ENCODE measurements at regions not wholly inside any gene's neighbourhood (a gene's known extent, or its start where the extent isn't known, plus 50 kb on each side); places are given as distances from the start of the nearest gene placed in this dataset.

DNA sequence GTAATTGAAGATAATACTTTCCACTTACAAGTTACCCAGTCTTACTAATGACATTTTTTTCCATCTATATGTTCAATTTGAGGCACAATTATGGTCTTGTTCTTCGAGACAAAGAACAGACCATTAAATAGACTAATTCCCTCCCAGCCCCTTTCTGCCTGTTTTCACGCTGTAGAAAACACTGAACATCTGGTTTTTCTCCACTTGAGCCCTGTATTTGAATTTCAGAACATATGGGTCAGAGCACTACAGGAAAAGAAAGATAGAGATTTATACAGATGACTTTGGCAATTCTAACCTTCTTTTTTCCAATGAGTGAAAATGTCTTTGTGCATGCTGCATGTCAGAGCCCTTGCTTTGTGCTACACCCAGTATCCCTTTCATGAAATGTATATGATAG, 506.9 kb downstream of the LRRC70 start:
- no peak for DNase-seq (ENCODE audit: low read depth in 1 of 2, low spot score in 2 of 2)
- Histone ChIP-seq H3K4ac (replicated peaks; ENCODE audit: insufficient read length, low read depth, low read length) (no peak overlapping the region), H3K23ac (ENCODE audit: insufficient read length) (no peak overlapping the region), H3K36me3 (ENCODE audit: control insufficient read depth in 2 of 4, insufficient read depth in 4 of 4, low read length in 3 of 4) (no peaks in the 10 kb centered on the region; a peak in 1 of 8 replicates), H3K18ac (ENCODE audit: extremely low read depth, low read length) (no peak overlapping the region), H2BK120ac (replicated peaks; ENCODE audit: low read depth, low read length) (no peak overlapping the region), H3K79me1 (ENCODE audit: low read depth, low read length) (no peaks in the 10 kb centered on the region), H3K27me3 (replicated peaks in 1 of 4; ENCODE audit: control insufficient read depth in 3 of 4, extremely low read depth in 1 of 4, insufficient read depth in 3 of 4, low read length in 3 of 4) (no peaks in the 10 kb centered on the region; a peak in 1 of 7 replicates), H4K8ac (ENCODE audit: extremely low read depth, insufficient read depth, low read length) (no peak overlapping the region), H4K20me1 (replicated peaks in 1 of 2; ENCODE audit: control insufficient read depth in 1 of 2, insufficient read depth in 2 of 2, low read length in 2 of 2) (no peaks in the 10 kb centered on the region), H3K23me2 (ENCODE audit: low read depth, low read length) (no peaks in the 10 kb centered on the region), H2BK20ac (ENCODE audit: low read length) (no peak overlapping the region), H2BK5ac (ENCODE audit: low read depth, low read length) (no peak overlapping the region), H2AFZ (ENCODE audit: low read length) (no peak overlapping the region), H3K27ac (ENCODE audit: low read depth, low read length) (no peak overlapping the region), H4K91ac (replicated peaks; ENCODE audit: insufficient read length, low read length) (no peak overlapping the region), H3K4me1 (replicated peaks in 1 of 4; ENCODE audit: control insufficient read depth in 3 of 4, insufficient read depth in 4 of 4, low read length in 3 of 4) (no peaks in the 10 kb centered on the region), H3K9me3 (ENCODE audit: insufficient read depth in 2 of 2, low read depth in 1 of 2, low read length in 1 of 2) (peaks cover 0 to 9% of the 10 kb centered on the region in 2 experiments; a peak in 1 of 4 replicates), H3K56ac (replicated peaks; ENCODE audit: insufficient read length, low read depth, low read length) (no peak overlapping the region), H3K14ac (ENCODE audit: insufficient read length) (no peak overlapping the region), H2AK5ac (ENCODE audit: low read depth, low read length) (no peak overlapping the region), H2BK15ac (ENCODE audit: low read length) (no peak overlapping the region), H3K9ac (replicated peaks in 1 of 4; ENCODE audit: extremely low read depth in 1 of 4, low read depth in 3 of 4, low read length in 3 of 4) (no peak overlapping the region), H3K79me2 (ENCODE audit: control insufficient read depth in 1 of 2, insufficient read depth in 2 of 2, low read length in 2 of 2) (no peaks in the 10 kb centered on the region), H4K5ac (ENCODE audit: insufficient read length, low read depth, low read length) (no peak overlapping the region), H3K4me2 (ENCODE audit: insufficient read depth in 1 of 2, low read depth in 2 of 2, low read length in 2 of 2) (no peak overlapping the region), H3K4me3 (ENCODE audit: extremely low read depth in 1 of 4, insufficient read depth in 2 of 4, low read depth in 3 of 4, low read length in 4 of 4) (no peak overlapping the region), H2BK12ac (ENCODE audit: low read depth, low read length) (no peak overlapping the region)
- POLR2A ChIA-PET (ENCODE audit: partially characterized antibody), result no interaction called here
- no peak for FAIRE-seq
- TF ChIP-seq YY1 (IDR thresholded peaks at IDR 0.05; ENCODE audit: low read depth, low read length), result no peak
- no peak for TF ChIP-seq SUZ12 (IDR thresholded peaks at IDR 0.05; ENCODE audit: low read length)
- TF ChIP-seq BACH1 (IDR thresholded peaks at IDR 0.05; ENCODE audit: low read length), result no peak
- TF ChIP-seq, protein P1, sequence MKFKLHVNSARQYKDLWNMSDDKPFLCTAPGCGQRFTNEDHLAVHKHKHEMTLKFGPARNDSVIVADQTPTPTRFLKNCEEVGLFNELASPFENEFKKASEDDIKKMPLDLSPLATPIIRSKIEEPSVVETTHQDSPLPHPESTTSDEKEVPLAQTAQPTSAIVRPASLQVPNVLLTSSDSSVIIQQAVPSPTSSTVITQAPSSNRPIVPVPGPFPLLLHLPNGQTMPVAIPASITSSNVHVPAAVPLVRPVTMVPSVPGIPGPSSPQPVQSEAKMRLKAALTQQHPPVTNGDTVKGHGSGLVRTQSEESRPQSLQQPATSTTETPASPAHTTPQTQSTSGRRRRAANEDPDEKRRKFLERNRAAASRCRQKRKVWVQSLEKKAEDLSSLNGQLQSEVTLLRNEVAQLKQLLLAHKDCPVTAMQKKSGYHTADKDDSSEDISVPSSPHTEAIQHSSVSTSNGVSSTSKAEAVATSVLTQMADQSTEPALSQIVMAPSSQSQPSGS (IDR thresholded peaks at IDR 0.05; ENCODE audit: low read length), result no peak
- TF ChIP-seq TEAD4 (IDR thresholded peaks at IDR 0.05; ENCODE audit: low read depth, low read length), result no peak
- no peak for TF ChIP-seq GABPA (IDR thresholded peaks at IDR 0.05; ENCODE audit: borderline replicate concordance, insufficient read depth, low read length)
- TF ChIP-seq EZH2 (IDR thresholded peaks at IDR 0.05; ENCODE audit: low read depth, low read length, severe bottlenecking), result no peak
- TF ChIP-seq ZNF274 (IDR thresholded peaks at IDR 0.05; ENCODE audit: borderline replicate concordance, extremely low read depth, low read length), result no peak
- no peak for TF ChIP-seq GTF2F1 (IDR thresholded peaks at IDR 0.05; ENCODE audit: borderline replicate concordance, low read depth, low read length)
- TF ChIP-seq KDM4A (IDR thresholded peaks at IDR 0.05; ENCODE audit: low read depth, low read length, severe bottlenecking), result no peak
- CTCF ChIA-PET (ENCODE audit: partially characterized antibody), result no interaction called here
- 93% methylated on average over 2 of the region's 2 CpGs; no CpG with 5 or more reads in 1 of the 2 experiments for WGBS, 2 experiments (ENCODE audit: extremely low coverage in 1 of 2, insufficient coverage in 1 of 2, insufficient read length in 1 of 2, insufficient replicate concordance in 2 of 2, low coverage in 1 of 2, low lambda C conversion rate in 2 of 2, missing lambda C conversion rate in 1 of 2)

Measured in H1 (cell line).